Islet precursor cell (in vitro differentiated cells): ENCODE measurements at regions not wholly inside any gene's neighbourhood (a gene's known extent, or its start where the extent isn't known, plus 50 kb on each side); places are given as distances from the start of the nearest gene placed in this dataset.
"Not testable (repeated sequence)": the region's sequence is repeated elsewhere in the genome, so short reads cannot be mapped to it uniquely, and the experiment has no call there.

ENCODE experiments used
- DNase-seq: peaks from one replicate; pipeline ENCODE4 v3.0.0-alpha.2; 2018

DNA sequence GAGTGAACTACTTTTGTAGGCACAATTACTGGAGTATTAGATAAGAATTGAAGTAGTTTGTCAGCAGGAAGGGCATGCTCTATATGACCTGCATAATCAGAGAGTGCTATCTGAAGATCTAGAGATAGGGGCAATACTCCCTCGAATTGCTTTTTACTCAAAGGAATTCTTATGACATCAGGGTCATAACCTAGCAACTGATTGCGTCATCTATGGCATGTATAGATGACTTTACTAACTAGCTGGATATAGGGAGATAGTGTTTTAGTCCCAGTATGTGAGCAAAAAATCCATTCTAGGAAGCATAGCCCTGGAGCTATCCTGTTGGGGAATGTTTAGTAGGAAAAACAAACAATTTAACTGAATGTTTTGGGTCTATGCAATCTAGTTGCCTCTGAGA lies 109.5 kb upstream of the ZNF267 start:
- DNase-seq, result no peak

DNA sequence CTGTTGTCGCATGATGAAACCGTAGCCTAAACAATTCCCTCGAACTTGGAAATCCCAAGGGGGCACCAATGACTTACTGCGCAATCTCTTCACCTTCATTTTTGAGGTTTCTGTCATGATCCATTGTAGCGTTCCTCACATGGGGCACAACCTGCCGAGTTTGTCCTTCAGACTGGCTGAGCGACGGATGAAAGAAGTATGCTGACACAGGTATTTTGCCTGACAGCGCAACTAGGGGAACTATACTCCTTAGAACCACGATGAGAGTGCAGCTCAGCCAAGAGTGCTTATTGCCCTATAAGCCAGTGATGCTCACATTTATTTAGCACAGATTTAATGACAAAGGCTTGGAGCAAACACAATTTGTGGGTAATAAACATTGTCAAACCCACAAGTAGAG lies 106.3 kb upstream of the ZNF267 start:
- no peak for DNase-seq

DNA sequence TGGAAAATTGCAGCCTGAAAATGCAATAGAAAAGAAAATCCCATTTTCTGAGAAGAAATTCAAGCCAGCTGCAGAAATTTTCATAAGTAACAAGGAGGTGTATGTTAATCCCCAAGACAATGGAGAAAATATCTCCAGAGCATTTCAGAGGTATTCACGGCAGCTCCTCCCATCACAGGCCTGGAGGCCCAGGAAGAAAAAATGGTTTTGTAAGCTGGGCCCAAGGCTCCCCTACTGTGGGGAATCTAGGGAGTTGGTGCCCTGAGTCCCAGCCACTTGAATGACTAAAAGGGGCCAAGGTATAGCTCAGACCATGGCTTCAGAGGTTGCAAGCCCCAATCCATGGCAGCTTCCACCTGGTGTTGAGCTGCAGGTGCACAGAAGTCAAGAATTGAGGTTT lies 93.3 kb upstream of the ZNF267 start:
- DNase-seq, result no peak

DNA sequence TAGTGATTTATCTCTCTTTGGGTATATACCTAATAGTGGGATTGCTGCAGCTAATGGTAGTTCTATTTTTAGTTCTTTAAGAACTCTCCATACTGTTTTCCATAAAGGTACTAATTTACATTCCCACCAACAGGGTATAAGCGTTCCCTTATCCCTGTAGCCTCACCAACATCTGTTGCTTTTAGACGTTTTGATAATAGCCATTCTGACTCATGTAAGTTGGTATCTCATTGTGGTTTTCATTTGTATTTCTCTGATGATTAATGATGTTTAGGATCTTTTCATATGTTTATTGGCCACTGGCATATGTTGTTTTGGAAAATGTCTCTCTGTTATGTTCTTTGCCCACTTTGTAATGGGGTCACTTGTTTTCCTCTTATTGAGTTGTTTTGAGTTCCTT lies 88.5 kb upstream of the ZNF267 start:
- DNase-seq, result no peak

DNA sequence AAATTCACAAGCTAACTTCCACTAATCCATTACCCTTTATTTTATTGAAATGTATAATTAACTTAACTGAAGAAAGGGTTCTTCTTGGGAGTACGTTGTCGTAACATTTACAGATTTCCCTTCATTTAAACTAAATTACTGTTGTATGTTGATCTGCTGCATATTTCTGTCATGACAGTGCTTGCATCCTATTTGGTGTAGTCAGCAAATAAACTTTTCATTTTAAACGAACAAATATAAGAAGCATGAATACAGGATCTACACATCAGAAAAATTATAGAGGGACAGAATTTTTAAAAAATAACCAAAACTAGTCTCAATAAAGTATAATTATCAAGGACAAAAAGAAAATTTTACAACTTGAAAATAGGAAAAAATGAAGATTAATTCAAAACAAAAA lies 66.5 kb upstream of the ZNF267 start:
- no peak for DNase-seq

DNA sequence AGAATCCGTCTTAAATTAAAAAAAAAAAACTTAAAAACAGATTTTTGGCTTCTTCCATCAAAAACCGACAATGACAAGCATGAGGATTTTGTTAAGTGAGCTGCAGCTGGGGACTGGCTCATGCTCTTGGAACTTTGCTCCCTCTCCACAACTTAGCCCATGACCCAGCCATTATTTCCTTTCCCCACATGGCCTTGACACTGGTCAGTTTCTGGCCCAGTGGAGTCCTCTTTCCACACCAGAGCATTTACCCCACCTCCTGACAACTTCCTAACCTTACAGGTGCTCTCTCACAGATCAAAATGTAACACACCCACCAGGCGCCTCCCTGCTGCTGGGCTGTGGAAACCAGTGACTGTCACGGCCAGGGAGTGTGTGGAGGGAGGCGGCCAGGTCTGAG lies 62.7 kb upstream of the ZNF267 start:
- no peak for DNase-seq

DNA sequence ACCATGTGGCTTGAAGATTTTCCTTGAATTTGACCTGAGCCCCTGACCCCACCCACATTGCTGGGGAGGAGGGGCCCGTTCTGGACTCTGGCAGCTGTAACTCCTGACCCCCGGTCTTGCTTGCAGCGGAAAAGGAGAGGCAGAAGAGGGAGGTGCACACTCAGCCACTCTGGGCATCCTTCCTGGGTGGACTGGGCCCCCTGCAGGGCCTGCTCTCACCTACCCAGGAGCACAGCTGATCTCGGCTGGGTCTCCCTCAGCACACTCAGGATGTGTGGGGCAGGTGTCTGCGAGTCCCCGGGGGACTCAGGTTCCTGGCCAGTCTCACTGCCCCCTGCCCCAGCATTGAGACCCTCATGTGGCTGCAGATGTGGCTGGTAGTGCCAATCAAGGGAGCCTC lies 57.5 kb upstream of the ZNF267 start:
- not testable (repeated sequence) for DNase-seq

DNA sequence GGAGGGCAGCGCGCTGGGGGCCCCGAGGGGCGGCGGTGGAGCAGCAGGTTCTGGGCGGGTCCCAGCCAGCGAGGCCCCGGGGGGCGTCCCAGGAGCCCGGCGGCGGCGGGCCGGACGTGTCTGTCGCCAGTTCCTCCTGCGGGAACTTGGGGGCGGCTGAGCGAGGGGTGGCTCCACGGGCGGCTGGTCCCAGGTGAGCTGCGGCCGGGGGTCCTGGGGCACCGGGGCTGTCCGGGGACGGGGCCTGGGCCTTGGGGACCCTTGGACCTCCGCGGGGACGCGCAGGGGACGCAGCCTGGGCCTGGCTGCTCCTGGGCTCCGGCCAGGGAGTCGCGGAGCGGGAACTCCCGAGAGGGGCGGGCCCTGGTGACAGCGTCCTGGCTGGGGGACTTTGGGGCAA lies 54.2 kb upstream of the ZNF267 start:
- DNase-seq, result no peak

DNA sequence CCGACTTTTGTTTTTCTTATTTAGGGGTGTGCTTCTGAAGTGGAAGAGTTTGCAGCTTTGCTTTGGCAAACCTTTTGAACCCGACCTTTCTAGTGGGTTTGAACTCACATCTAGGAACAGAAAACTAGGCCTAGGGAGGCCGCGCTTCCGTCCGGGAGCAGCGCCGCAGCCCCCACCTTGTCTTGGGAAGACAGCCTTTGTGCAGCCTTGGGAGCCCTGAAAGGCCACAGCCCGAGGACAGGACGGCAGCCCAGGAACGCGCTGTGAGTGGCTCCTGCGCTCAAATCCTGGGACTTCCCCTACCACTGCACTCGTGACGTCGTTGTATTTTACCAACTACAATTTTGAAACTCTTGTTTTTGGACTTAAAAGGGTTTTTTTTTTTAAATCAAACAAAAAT lies 53.7 kb upstream of the ZNF267 start:
- DNase-seq, result no peak
